GM23248 (cell line): ENCODE measurements at regions not wholly inside any gene's neighbourhood (a gene's known extent, or its start where the extent isn't known, plus 50 kb on each side); places are given as distances from the start of the nearest gene placed in this dataset.

Experiments used
- DNase-seq: peaks from one replicate; pipeline ENCODE4 v3.0.0-alpha.2; 2015
- H2AFZ ChIP-seq: fragments of 200-600 bp; sonication (generic); 2 replicates; pipeline ENCODE4 v1.6.1; 2016; ENCODE audit warnings: antibody characterized with exemption
- H3F3A ChIP-seq: fragments of 200-600 bp; sonication (generic); 2 replicates; pipeline ENCODE4 v1.6.1; 2016; ENCODE audit warnings: mild to moderate bottlenecking, antibody characterized with exemption, mixed run types; ENCODE audit not compliant: insufficient read depth
- H3K27ac ChIP-seq: fragments of 200-600 bp; sonication (generic); 2 replicates; pipeline ENCODE4 v1.5.1; 2016; ENCODE audit warnings: mild to moderate bottlenecking
- H3K27me3 ChIP-seq: fragments of 200-600 bp; sonication (generic); replicated peaks from 2 replicates; pipeline ENCODE4 v1.6.1; 2016; ENCODE audit warnings: mild to moderate bottlenecking; ENCODE audit not compliant: insufficient read depth
- H3K36me3 ChIP-seq: fragments of 200-600 bp; sonication (generic); 2 replicates; pipeline ENCODE4 v1.6.1; 2016; ENCODE audit warnings: low read depth, mild to moderate bottlenecking
- H3K4me1 ChIP-seq: fragments of 200-600 bp; sonication (generic); 2 replicates; pipeline ENCODE4 v1.6.1; 2016; ENCODE audit warnings: mild to moderate bottlenecking; ENCODE audit not compliant: insufficient read depth
- H3K4me2 ChIP-seq: fragments of 200-600 bp; sonication (generic); one replicate; pipeline ENCODE4 v1.6.1; 2016; ENCODE audit warnings: mild to moderate bottlenecking; ENCODE audit not compliant: unreplicated experiment
- H3K4me3 ChIP-seq: fragments of 200-600 bp; sonication (generic); 2 replicates; pipeline ENCODE4 v1.5.1; 2016; ENCODE audit warnings: mild to moderate bottlenecking
- H3K79me2 ChIP-seq: fragments of 200-600 bp; sonication (generic); 2 replicates; pipeline ENCODE4 v1.6.1; 2016; ENCODE audit warnings: mild to moderate bottlenecking; ENCODE audit not compliant: insufficient read depth
- H3K9ac ChIP-seq: fragments of 200-600 bp; sonication (generic); 2 replicates; pipeline ENCODE4 v1.6.1; 2016; ENCODE audit warnings: mild to moderate bottlenecking
- H3K9me2 ChIP-seq: fragments of 200-600 bp; sonication (generic); 2 replicates; pipeline ENCODE4 v1.6.1; 2016; ENCODE audit warnings: mixed run types, mild to moderate bottlenecking, moderate library complexity; ENCODE audit not compliant: insufficient read depth
- H3K9me3 ChIP-seq: fragments of 200-600 bp; sonication (generic); one replicate; pipeline ENCODE4 v1.6.1; 2017; ENCODE audit warnings: low read depth
- H4K20me1 ChIP-seq: fragments of 200-600 bp; sonication (generic); 2 replicates; pipeline ENCODE4 v1.6.0; 2016; ENCODE audit not compliant: insufficient read depth
- EZH2 ChIP-seq: fragments of 200-600 bp; sonication (generic); IDR thresholded peaks from 2 replicates; pipeline ENCODE4 v1.6.1; 2018; ENCODE audit warnings: antibody characterized with exemption, mild to moderate bottlenecking; ENCODE audit not compliant: insufficient read depth, poor library complexity, severe bottlenecking
- EZH2phosphoT487 ChIP-seq: fragments of 200-600 bp; sonication (generic); IDR thresholded peaks from 2 replicates; pipeline ENCODE4 v1.6.1; 2018; ENCODE audit warnings: antibody characterized with exemption, moderate library complexity, mild to moderate bottlenecking, low read depth; ENCODE audit not compliant: insufficient read depth
- WGBS, 2 experiments: methylation state at CpG; one replicate each; pipeline ENCODE4 v1.1.6; 2015 to 2017; ENCODE audit warnings: low lambda C conversion rate in 2 of 2, low coverage in 1 of 2; ENCODE audit errors: missing lambda C conversion rate in 2 of 2; 5-methylcytosine and 5-hydroxymethylcytosine counted together
- in situ Hi-C: fragments of 300-500 bp; cut with MboI; formaldehyde crosslinking; loops from 2 replicates; pipeline ENCODE4 v1.15.0; 2020

DNA sequence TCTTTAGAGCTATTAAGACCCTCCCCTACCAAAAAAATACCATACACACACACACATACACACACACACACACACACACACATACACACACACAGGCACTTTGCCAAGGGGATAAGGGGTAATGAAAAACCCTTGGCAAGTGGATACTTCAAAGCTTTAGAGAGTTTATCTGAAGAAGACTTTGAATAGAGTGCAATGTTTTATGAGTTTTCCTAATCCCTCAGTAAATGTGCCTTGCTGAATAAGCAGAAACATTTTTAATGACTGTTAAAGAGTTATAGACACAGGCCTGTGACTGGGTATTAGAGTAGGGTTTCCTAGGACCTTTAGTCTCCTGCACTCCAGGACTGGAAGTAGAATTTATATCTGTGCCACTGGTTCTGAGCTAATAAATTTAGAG lies 75.5 kb upstream of the CTAGE1 start:
- in situ Hi-C loops = no loop called here
- no peaks in the 10 kb centered on the region for H3K36me3 ChIP-seq
- H3K4me1 ChIP-seq = peaks cover 27% of the 10 kb centered on the region
- H3K9ac ChIP-seq = peak overlapping the region; percentile 44; the same call in 1 of the 2 replicates
- H3K4me3 ChIP-seq = no peak overlapping the region
- H2AFZ ChIP-seq = peak overlapping the region; percentile 72
- H3K9me2 ChIP-seq = no peaks in the 10 kb centered on the region; the same call in 1 of the 2 replicates
- H3K27ac ChIP-seq = peak overlapping the region; percentile 80
- H3K9me3 ChIP-seq = no peaks in the 10 kb centered on the region
- no peak for TF ChIP-seq EZH2phosphoT487
- TF ChIP-seq EZH2 = no peak
- no peak for DNase-seq
- no peaks in the 10 kb centered on the region for H4K20me1 ChIP-seq
- peak overlapping the region; percentile 47 for H3K4me2 ChIP-seq
- H3K79me2 ChIP-seq = no peaks in the 10 kb centered on the region
- peaks cover 30% of the 10 kb centered on the region for H3F3A ChIP-seq
- H3K27me3 ChIP-seq = no peaks in the 10 kb centered on the region

DNA sequence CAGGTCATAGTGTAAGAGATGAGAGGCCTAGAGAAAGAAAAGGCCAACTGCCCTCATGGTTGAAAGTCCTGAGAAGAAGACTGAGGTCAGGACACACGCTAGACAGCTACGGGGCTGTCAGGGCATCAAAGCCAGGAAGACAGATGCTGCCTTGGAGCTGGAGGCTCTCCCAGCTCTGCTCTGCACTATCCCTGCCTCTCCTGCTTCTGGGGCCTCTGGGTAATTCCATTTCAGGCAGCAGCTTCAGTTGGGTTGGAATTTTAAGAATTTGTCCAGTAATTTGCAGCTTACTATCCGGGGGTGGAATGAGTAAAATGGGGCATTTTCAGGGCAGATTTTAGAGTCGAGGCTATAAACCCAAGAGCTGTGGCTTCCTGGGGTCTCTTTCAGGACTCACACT lies 76.2 kb upstream of the CTAGE1 start:
- H3F3A ChIP-seq = peaks cover 30% of the 10 kb centered on the region
- WGBS, 2 experiments = 10 to 13% methylated on average over 4 of the region's 4 CpGs
- no peaks in the 10 kb centered on the region for H3K79me2 ChIP-seq
- peaks cover 27% of the 10 kb centered on the region for H3K4me1 ChIP-seq
- no peaks in the 10 kb centered on the region for H3K36me3 ChIP-seq
- peak overlapping the region; percentile 72 for H2AFZ ChIP-seq
- no peaks in the 10 kb centered on the region for H4K20me1 ChIP-seq
- H3K4me2 ChIP-seq = peak overlapping the region; percentile 47
- no peaks in the 10 kb centered on the region; the same call in 1 of the 2 replicates for H3K9me2 ChIP-seq
- H3K9me3 ChIP-seq = no peaks in the 10 kb centered on the region
- peak overlapping the region; percentile 10; the same call in 1 of the 2 replicates for H3K4me3 ChIP-seq
- H3K9ac ChIP-seq = peak overlapping the region; percentile 44
- TF ChIP-seq EZH2phosphoT487 (no peak), EZH2 (no peak)
- in situ Hi-C loops = no loop called here
- H3K27me3 ChIP-seq = no peaks in the 10 kb centered on the region
- DNase-seq = peak; percentile 68
- H3K27ac ChIP-seq = peak overlapping the region; percentile 80

DNA sequence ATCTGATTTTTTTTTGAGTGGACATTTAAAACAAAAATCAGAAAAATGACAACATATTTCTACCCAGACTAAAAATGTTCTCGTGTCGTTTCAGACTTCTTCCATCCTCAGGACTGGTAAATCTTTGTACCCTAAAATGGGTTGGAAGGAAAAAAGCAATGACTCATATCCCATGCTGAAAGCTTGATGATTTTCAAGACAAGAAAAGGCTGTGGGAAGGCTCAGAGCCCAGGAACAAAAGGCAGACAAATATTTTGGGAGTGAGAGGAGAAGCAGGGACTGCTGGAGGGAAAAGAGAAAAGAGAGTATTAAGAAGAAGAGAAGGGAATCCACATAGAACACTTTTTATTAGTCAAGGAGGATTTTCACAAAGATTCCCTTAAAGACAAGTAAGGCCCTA lies 77.1 kb upstream of the CTAGE1 start:
- Histone ChIP-seq H3K79me2 (no peaks in the 10 kb centered on the region), H3K9me3 (no peaks in the 10 kb centered on the region), H3K4me2 (peak overlapping the region; percentile 47), H3K4me1 (peaks cover 27% of the 10 kb centered on the region), H2AFZ (peak overlapping the region; percentile 72), H3K36me3 (no peaks in the 10 kb centered on the region), H4K20me1 (no peaks in the 10 kb centered on the region), H3K9me2 (no peaks in the 10 kb centered on the region; the same call in 1 of the 2 replicates), H3K9ac (peak overlapping the region; percentile 44), H3K27ac (peak overlapping the region; percentile 80), H3K4me3 (peak overlapping the region; percentile 10; the same call in 1 of the 2 replicates), H3K27me3 (no peaks in the 10 kb centered on the region), H3F3A (peaks cover 30% of the 10 kb centered on the region)
- in situ Hi-C loops = no loop called here
- 0 to 5% methylated on average over 2 of the region's 2 CpGs for WGBS, 2 experiments
- TF ChIP-seq EZH2phosphoT487 (no peak), EZH2 (no peak)
- DNase-seq = peak; percentile 76

DNA sequence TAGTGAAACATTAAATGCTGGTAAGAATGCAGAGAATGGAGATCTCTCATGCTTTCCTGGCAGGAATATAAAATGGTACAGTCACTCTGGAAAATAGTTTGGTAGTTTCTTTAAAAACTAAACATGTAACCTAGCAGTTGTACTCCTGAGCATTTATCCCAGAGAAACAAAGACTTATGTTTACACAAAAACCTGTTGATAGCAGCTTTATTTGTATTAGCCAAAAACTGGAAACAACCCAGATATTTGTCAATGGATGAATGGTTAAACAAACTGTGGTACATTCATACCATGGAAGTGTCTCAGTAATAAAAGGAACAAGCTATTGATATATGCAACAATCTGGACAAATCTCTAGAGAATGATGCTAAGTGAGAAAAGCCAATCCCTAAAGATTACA lies 81.7 kb upstream of the CTAGE1 start:
- no peaks in the 10 kb centered on the region for H3K27me3 ChIP-seq
- H3K4me1 ChIP-seq = peaks cover 30% of the 10 kb centered on the region
- H3K4me3 ChIP-seq = no peak overlapping the region
- no peak for TF ChIP-seq EZH2phosphoT487
- no peak for TF ChIP-seq EZH2
- H3F3A ChIP-seq = peaks cover 39% of the 10 kb centered on the region
- H3K4me2 ChIP-seq = no peak overlapping the region
- no peak for DNase-seq
- in situ Hi-C loops = no loop called here
- H3K36me3 ChIP-seq = no peaks in the 10 kb centered on the region
- H3K79me2 ChIP-seq = no peaks in the 10 kb centered on the region
- no peak overlapping the region for H2AFZ ChIP-seq
- no peaks in the 10 kb centered on the region; the same call in 1 of the 2 replicates for H3K9me2 ChIP-seq
- no peaks in the 10 kb centered on the region for H3K9me3 ChIP-seq
- no peak overlapping the region for H3K9ac ChIP-seq
- no peaks in the 10 kb centered on the region for H4K20me1 ChIP-seq
- no peak overlapping the region for H3K27ac ChIP-seq

DNA sequence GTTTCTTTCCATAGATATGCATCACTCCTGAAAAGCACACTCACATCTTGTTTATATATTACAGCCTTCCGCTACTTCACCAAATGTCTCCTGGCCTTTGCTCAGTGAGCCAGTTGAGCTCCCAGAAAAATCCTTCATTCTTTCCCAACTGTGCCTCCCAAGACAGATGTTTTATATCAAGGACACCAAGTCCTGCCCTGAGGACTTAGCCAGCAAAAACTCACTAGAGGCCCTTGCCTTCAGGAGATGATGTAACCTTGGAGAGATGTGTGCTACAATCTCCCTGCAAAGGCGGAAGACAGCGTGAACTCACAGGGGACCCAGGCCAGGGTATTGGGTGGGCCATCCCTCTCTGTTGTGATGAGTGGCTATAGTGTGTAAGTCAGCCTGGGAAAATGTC lies 86.1 kb upstream of the CTAGE1 start:
- H3K4me2 ChIP-seq = peak overlapping the region; percentile 62
- no peaks in the 10 kb centered on the region for H3K36me3 ChIP-seq
- no peaks in the 10 kb centered on the region for H3K9me3 ChIP-seq
- H3K9me2 ChIP-seq = no peaks in the 10 kb centered on the region
- no peak for TF ChIP-seq EZH2
- TF ChIP-seq EZH2phosphoT487 = no peak
- H4K20me1 ChIP-seq = no peaks in the 10 kb centered on the region
- in situ Hi-C loops = no loop called here
- peaks cover 34% of the 10 kb centered on the region for H3F3A ChIP-seq
- no peaks in the 10 kb centered on the region for H3K27me3 ChIP-seq
- peaks cover 30% of the 10 kb centered on the region for H3K4me1 ChIP-seq
- 15 to 27% methylated on average over 3 of the region's 3 CpGs for WGBS, 2 experiments
- H3K4me3 ChIP-seq = no peak overlapping the region
- H2AFZ ChIP-seq = peak overlapping the region; percentile 41
- peak overlapping the region; percentile 90 for H3K27ac ChIP-seq
- no peaks in the 10 kb centered on the region for H3K79me2 ChIP-seq
- peak overlapping the region; percentile 65 for H3K9ac ChIP-seq
- peak; percentile 87 for DNase-seq
